NCI-H510A (cell line): ENCODE measurements at regions not wholly inside any gene's neighbourhood (a gene's known extent, or its start where the extent isn't known, plus 50 kb on each side); places are given as distances from the start of the nearest gene placed in this dataset.
"Not testable (repeated sequence)": the region's sequence is repeated elsewhere in the genome, so short reads cannot be mapped to it uniquely, and the experiment has no call there.

Experiments used
- DNase-seq: peaks from one replicate; lab custom pipeline; 2025; lab: John Stamatoyannopoulos, UW

DNA sequence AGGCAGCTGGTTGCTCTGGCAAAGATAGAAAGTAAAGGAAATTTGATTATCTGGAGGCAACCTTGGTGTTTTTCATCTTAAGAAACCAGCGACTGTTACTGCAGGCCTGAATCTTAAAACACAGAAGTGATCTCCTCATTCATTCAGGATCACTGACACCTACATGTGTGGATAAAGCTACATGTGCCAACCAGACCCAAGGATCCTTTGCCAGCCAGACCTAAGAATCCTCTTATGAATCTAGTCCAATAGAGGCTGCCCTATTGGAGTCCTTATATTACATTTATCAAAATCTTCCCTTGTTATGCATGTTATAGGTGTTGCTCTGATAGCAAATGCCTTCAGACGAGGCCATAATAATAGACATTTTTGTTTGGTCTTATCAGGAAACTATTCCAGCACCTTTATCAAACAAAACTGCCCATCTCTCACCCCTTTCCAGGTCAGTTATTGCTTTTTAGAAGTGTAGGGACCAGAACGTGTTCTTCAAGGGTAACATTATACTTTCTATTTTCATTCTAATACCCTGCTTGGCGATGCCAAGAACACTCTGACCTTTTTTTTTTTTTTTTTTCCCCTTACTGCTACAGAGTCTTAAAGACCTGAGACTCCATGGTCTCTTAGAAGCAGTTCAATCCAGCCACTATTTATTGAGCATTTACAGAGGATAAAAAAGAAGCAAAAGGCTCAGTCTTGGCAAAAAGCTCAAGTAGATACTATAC is 175.5 kb upstream of the PTBP2 start:
- no peak for DNase-seq

- no peak for DNase-seq
These were observed 171.5 kb upstream of the PTBP2 start for GRCh38 chr1:96550061-96550460.

GRCh38 chr1:96552451-96552850 is 169.1 kb upstream of the PTBP2 start:
- no peak for DNase-seq

GRCh38 chr1:96553811-96554210 is 167.8 kb upstream of the PTBP2 start:
- no peak for DNase-seq

DNA sequence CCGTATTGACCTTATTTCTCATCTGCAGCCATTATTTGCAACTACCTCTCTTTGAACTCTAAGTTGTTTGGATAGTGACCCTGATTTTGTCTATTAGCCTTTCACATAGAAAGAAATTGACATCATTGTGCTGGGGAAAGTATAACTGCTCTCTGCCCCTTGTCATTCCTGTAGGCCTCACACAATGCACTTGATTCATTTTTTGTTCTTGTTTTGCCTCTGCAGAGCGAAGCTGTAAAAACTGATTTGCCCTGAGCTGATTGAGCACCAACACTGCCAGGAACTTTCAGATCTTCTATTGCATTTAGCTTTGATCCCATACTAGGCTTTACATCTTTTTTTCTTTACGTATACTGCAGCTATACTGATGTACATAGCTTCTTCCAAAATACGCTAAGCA is 167.2 kb upstream of the PTBP2 start:
- no peak for DNase-seq

DNA sequence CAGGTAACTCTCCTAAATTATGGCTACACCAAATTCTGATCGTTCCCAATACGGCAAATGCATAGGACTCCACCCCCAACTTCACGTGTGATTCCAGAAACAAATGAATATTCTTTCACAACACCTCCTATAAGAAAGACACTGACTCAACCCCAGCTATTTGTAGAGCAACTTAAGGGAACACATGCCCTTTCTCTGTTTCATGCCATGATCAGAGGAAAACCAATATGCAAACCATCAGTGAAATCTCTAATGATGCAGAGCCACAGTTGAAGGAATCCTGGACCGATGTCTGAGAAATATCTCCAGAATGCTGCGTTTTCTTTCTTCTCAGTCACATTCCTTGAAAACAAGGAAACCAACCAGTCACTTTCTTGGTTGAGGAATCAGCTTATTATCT is 164.2 kb upstream of the PTBP2 start:
- no peak for DNase-seq

DNA sequence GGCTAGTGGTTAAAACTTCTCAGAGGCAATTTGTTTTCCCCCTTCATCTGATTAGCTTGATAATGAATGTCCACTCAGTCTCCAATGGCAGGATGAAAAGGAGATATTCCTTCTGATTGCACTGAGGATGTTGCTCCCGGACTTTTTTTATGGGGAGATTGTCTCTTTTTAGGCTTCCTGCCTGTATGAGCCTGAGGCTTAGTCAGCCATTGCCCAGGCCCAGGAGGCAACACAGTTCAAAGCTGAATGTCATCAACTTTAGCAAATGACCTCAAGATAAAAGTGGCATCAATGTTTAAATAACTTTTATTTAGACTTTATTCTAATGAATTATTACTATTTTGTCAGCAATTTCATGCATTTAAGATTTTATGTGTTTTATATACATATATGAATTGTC is 162.9 kb upstream of the PTBP2 start:
- DNase-seq: no peak

DNA sequence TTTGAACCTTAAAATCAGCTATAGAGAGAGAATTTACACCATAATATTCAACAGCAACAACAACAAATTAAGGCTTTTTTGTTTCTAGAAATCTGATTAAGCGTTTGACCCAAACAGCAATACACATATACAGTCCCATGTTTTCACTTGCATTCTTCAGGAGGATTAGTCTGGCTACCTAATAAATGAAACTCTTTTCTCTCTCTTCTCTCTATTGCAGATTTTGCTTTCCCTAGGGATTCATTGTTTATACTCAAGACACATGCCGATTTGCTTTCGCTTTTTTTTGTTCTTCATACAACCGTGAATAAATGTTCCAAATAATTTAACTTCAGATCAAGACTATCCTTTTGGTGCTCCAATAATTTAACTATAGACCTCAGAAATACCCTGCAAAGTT is 162.4 kb upstream of the PTBP2 start:
- no peak for DNase-seq

DNA sequence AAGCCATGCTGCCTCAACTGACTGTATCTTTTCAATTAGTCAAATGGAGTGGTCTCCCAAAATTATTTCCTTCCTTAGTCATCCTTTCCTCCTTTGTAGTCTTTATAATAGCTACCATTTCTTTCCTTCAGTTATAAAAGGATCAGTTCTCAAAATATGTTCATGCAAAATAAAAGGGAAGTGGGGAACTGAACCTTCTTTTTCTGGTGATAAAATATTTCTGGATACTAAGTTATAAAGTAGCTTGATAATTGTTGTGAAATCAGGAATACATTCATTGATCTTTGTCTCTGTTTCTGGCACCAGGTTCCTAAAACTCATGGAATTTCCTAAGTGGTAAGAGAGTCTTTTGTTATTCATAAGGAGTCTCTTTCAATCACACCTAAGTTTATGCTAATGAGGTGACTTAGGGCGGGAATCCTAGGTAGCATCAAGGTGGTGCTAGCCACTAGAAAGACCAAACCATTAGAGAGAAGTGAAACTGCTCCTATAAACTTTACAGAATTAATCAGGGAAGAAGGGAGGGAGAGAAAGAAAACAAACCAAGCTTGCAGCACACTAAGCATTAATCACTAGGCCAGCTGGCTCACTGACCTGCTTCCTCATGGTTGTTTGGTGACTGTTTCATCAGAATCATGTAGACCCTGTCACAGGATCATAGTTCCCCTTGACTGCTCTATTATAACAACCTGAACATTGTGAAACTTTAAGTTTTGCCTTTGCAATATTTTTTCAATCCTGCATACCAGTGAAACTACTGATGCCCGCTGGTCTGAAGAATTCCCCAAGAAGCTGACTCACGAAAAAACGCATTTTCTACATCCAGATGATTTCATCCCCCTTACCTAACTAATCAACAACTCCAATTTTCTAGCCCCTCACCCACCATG is 161.6 kb upstream of the PTBP2 start:
- DNase-seq: no peak

- no peak for DNase-seq
These were observed 159.5 kb upstream of the PTBP2 start for GRCh38 chr1:96562094-96562493.

DNA sequence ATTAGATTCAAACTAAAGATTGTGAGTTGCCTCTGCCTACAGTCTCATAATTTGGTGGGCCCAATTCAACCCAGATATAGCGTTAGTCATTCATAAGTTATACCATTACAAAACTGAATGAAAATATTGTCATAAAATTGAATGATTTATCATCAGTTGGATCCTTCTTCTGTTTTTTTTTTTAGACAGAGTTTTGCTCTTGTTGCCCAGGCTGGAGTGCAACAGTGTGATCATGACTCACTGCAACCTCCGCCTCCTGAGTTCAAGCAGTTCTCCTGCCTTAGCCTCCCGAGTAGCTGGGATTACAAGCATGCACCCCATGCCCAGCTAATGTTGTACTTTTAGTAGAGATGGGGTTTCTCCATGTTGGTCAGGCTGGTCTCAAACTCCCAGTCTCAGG is 157.2 kb upstream of the PTBP2 start:
- not testable (repeated sequence) for DNase-seq

- no peak for DNase-seq
These were observed 156.0 kb upstream of the PTBP2 start for GRCh38 chr1:96565546-96565945.

- DNase-seq: no peak
These were observed 152.9 kb upstream of the PTBP2 start for GRCh38 chr1:96568639-96569038.

DNA sequence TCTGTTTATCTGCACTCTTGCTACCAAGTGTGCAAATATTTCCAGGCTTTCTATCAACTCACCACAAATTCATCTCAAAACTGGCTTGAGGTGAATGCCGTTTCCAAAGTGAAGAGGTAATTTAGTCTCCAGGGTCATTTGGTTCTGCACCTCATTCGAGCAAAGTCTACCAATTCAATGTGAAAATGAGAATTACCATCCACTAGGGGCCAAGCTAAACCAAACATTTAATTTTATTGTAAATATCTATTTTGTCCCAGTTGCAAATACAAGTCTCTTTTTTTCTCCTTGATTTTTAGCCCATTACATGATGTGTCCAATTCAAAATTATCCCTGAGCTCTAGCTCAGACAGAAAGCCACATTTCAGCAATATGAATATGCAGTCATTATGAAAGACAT is 152.3 kb upstream of the PTBP2 start:
- no peak for DNase-seq

- no peak for DNase-seq
These were observed 141.9 kb upstream of the PTBP2 start for GRCh38 chr1:96579636-96580035.

GRCh38 chr1:96580920-96581319 is 140.7 kb upstream of the PTBP2 start:
- DNase-seq: no peak

- DNase-seq: no peak
These were observed 139.8 kb upstream of the PTBP2 start for GRCh38 chr1:96581772-96582171.

DNA sequence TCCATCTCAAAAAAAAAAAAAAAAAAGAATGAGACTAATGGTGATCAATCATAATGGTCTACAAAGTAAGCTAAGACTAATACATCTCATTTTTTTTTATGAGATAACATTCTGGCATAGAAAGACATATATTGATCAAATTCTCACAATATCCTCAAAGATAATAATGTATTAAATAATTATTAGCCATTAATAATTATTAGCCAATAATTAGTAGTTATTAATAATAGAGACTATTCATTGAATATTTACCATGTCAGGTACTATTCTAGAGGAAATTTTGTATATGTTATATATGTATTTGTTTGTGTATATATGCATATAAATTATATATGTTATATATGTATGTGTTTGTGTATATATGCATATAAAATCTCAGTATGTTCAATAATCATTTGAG is 137.7 kb upstream of the PTBP2 start:
- DNase-seq: no peak

- no peak for DNase-seq
These were observed 134.4 kb upstream of the PTBP2 start for GRCh38 chr1:96587222-96587621.

DNA sequence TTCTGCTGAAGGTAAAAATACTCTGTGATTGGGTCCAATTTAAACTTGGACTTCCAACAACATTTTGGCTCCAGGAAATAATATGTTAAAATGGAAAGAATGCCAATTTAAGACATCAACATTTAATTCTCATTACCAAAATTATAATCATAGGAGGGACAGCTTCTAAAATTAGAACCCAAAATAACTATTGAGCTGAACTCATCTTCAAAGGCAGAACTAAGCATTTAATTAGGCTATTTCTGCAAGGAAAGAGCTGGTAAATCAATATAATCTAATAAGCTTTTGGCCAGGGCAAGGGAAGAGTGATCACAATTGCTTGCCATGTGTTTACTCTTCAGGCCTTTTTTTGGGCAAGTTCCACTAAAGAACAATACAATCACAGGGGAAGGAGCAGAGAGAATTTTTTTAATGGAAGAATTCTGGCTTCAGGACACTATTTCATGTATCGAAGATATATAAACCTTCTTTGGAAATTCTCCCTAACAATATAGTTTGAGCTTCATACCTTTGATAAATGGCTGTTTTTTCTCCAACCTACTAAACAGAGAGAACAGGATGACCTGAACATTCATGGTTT is 133.1 kb upstream of the PTBP2 start:
- no peak for DNase-seq

DNA sequence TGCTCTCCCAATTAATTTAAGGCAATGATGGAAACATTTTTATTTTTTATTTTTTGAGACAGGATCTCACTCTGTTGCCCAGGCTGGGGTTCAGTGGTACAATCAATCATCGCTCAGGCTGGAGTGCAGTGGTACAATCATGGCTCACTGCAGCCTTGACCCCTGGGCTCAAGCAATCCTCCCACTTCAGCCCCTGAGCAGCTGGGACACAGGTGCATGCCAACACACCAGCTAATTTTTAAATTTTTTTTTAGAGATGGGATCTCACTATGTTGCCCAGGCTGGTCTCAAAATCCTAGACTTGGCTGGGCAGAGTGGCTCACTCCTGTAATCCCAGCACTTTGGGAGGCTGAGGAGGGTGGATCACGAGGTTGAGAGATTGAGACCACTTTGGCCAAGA is 126.1 kb upstream of the PTBP2 start:
- not testable (repeated sequence) for DNase-seq

- DNase-seq: no peak
These were observed 125.2 kb upstream of the PTBP2 start for GRCh38 chr1:96596226-96596922.

DNA sequence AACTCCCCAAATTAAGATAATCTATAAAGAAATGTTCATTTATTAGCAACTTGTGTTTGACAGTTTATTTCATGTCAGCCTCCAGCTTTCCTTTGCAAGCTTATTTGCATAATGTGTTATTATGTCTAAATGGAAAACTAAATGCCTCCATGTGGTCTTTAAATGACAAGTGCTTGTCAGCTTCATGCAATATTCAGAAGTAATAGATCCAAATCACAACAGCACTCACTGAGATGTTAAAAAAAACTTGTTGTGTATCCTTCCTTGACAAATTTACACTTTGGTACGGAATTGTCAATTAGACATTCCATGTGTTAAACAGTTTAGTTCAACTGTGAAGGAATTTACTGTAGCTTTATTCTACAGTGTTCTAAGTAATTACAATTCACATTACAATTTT is 124.4 kb upstream of the PTBP2 start:
- no peak for DNase-seq
